Esophagus squamous epithelium (tissue), 5 donors: ENCODE measurements at regions not wholly inside any gene's neighbourhood (a gene's known extent, or its start where the extent isn't known, plus 50 kb on each side); places are given as distances from the start of the nearest gene placed in this dataset.

Source experiments
- DNase-seq: peaks from one replicate; lab custom pipeline; 2025; lab: John Stamatoyannopoulos, UW
- H3K27ac ChIP-seq, 4 donors: fragments of 200-600 bp; sonication (generic); one replicate each; pipeline ENCODE4 v1.5.1; 2016 to 2019; ENCODE audit warnings: mild to moderate bottlenecking in 1 of 4
- H3K27me3 ChIP-seq, 4 donors: fragments of 200-600 bp; sonication (generic); 1 replicate in 3 of 4; 2 replicates in 1 of 4; pipeline versions ENCODE4 v1.5.1 to v1.6.0; 2017 to 2021; ENCODE audit warnings: antibody characterized with exemption in 1 of 4
- H3K36me3 ChIP-seq, 3 donors: fragments of 200-600 bp; sonication (generic); one replicate each; pipeline ENCODE4 v1.5.1; 2016 to 2019
- H3K4me1 ChIP-seq, 3 donors: fragments of 200-600 bp; sonication (generic); one replicate each; pipeline ENCODE4 v1.5.1; 2017 to 2019
- H3K4me3 ChIP-seq, 4 donors: fragments of 200-600 bp; sonication (generic); 1 replicate in 3 of 4; 2 replicates in 1 of 4; pipeline ENCODE4 v1.5.1; 2016 to 2019; ENCODE audit warnings: mild to moderate bottlenecking in 2 of 4, moderate library complexity in 1 of 4
- H3K9me3 ChIP-seq, 3 donors: fragments of 200-600 bp; sonication (generic); one replicate each; pipeline ENCODE4 v1.5.1; 2016 to 2019
- POLR2A ChIP-seq, 4 donors: fragments of 450-650 bp; IDR thresholded peaks; one replicate each; pipeline ENCODE4 v1.6.1; 2017; ENCODE audit warnings: antibody characterized with exemption in 4 of 4, mild to moderate bottlenecking in 4 of 4, moderate library complexity in 3 of 4
- WGBS, 2 donors: methylation state at CpG; one replicate each; pipeline ENCODE4 v1.1.5; 2018; 5-methylcytosine and 5-hydroxymethylcytosine counted together
- intact Hi-C: fragments of 100-400 bp; cut with DNase I; formaldehyde crosslinking; loops from one replicate; pipeline ENCODE4 v1.15.0; 2022
- TF ChIP-seq, protein P1 (sequence below), 6 experiments: fragments of 450-650 bp in 4 of 6; fragments of 200-600 bp in 2 of 6; sonication (generic) in 2 of 6; IDR thresholded peaks; one replicate each; pipeline ENCODE4 v1.5.1; 2016 to 2019; ENCODE audit warnings: antibody characterized with exemption in 6 of 6, mild to moderate bottlenecking in 4 of 6, moderate library complexity in 4 of 6
- donor health status: DM: yes; HTN: yes; CAD: no.

DNA sequence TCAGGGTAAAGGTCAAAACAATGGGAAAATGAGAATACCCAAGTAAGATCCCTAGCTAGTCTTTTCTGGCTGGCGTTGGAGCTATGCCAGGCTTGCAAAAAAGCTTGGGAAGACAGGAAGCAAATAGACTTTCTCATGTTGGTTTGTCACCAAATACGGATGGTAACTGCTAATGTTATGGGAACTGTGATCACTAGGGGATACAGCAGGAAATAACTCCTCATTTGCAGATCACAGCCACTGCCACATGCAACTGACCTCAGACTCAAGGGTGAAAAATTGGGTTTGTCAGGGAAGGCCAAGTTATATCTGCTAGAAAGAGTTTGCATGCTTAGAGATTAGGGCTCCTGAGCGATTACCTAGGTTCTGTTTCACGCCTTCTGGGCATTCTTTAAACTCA is 162.9 kb downstream of the NHLRC3 start:
- Histone ChIP-seq H3K4me3 (no peak overlapping the region), H3K27me3 (peaks cover 0 to 3% (median 0%) of the 10 kb centered on the region in 4 donors), H3K9me3 (no peaks in the 10 kb centered on the region), H3K27ac (no peak overlapping the region), H3K4me1 (peaks cover 0 to 5% (median 0%) of the 10 kb centered on the region in 3 donors), H3K36me3 (no peaks in the 10 kb centered on the region)
- TF ChIP-seq POLR2A (IDR thresholded peaks at IDR 0.05): no peak
- TF ChIP-seq, protein P1, sequence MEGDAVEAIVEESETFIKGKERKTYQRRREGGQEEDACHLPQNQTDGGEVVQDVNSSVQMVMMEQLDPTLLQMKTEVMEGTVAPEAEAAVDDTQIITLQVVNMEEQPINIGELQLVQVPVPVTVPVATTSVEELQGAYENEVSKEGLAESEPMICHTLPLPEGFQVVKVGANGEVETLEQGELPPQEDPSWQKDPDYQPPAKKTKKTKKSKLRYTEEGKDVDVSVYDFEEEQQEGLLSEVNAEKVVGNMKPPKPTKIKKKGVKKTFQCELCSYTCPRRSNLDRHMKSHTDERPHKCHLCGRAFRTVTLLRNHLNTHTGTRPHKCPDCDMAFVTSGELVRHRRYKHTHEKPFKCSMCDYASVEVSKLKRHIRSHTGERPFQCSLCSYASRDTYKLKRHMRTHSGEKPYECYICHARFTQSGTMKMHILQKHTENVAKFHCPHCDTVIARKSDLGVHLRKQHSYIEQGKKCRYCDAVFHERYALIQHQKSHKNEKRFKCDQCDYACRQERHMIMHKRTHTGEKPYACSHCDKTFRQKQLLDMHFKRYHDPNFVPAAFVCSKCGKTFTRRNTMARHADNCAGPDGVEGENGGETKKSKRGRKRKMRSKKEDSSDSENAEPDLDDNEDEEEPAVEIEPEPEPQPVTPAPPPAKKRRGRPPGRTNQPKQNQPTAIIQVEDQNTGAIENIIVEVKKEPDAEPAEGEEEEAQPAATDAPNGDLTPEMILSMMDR (IDR thresholded peaks at IDR 0.05): no peak
- 62 to 74% methylated on average over 3 to 4 of the region's 4 CpGs for WGBS, 2 donors
- no peak for DNase-seq
- intact Hi-C loops: no loop called here

DNA sequence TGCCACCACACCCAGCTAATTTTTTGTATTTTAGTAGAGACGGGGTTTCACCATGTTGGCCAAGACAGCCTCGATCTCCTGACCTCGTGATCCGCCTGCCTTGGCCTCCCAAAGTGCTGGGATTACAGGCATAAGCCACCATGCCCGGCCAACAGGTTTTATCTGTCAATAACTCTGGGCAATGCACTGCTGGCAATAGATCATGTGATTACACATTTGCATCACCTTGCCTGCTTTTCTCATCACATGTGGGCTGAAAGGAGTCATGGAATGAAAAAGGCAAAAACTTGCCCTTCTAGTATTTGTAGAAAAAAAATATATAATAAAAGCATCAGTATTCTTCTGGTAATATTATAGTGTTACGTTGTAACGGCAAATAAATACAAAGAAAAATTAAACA is 164.5 kb downstream of the NHLRC3 start:
- H3K4me1 ChIP-seq: peaks cover 0 to 1% (median 0%) of the 10 kb centered on the region in 3 donors
- intact Hi-C loops: no loop called here
- no peaks in the 10 kb centered on the region for H3K36me3 ChIP-seq
- no peak overlapping the region for H3K27ac ChIP-seq
- peaks cover 0 to 3% (median 0%) of the 10 kb centered on the region in 4 donors for H3K27me3 ChIP-seq
- TF ChIP-seq POLR2A (IDR thresholded peaks at IDR 0.05): no peak
- TF ChIP-seq, protein P1 (IDR thresholded peaks at IDR 0.05): no peak
- DNase-seq: no peak
- no peaks in the 10 kb centered on the region for H3K9me3 ChIP-seq
- no peak overlapping the region for H3K4me3 ChIP-seq
- 52 to 66% methylated on average over 7 of the region's 7 CpGs for whole genome bisulfite sequencing, 2 donors

DNA sequence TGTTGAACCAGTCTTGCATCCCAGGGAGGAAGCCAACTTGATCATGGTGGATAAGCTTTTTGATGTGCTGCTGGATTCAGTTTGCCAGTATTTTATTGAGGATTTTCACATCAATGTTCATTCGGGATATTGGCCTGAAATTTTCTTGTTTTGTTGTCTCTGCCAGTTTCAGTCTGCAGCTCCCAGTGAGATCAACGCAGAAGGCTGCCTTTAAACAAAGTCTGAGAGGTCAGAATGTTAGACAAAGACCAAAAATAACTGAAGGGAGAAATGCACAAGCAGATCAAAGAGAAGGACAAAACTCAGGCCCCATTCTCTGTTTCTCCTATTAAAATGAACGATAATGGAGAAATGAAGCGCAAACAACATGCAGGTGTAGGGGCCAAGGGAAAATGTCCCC is 170.4 kb downstream of the NHLRC3 start:
- 32 to 53% methylated on average over 4 of the region's 4 CpGs for WGBS, 2 donors
- no peaks in the 10 kb centered on the region for H3K9me3 ChIP-seq
- peak overlapping the region in 3 of 4 donors; percentile 18 to 63 (median 56) for H3K27ac ChIP-seq
- peaks cover 0 to 3% (median 0%) of the 10 kb centered on the region in 4 donors for H3K27me3 ChIP-seq
- H3K4me1 ChIP-seq: peaks cover 0 to 13% (median 0%) of the 10 kb centered on the region in 3 donors
- H3K4me3 ChIP-seq: no peak overlapping the region
- intact Hi-C loops: no loop called here
- TF ChIP-seq, protein P1 (IDR thresholded peaks at IDR 0.05): no peak
- TF ChIP-seq POLR2A (IDR thresholded peaks at IDR 0.05): no peak
- DNase-seq: no peak
- no peaks in the 10 kb centered on the region for H3K36me3 ChIP-seq

DNA sequence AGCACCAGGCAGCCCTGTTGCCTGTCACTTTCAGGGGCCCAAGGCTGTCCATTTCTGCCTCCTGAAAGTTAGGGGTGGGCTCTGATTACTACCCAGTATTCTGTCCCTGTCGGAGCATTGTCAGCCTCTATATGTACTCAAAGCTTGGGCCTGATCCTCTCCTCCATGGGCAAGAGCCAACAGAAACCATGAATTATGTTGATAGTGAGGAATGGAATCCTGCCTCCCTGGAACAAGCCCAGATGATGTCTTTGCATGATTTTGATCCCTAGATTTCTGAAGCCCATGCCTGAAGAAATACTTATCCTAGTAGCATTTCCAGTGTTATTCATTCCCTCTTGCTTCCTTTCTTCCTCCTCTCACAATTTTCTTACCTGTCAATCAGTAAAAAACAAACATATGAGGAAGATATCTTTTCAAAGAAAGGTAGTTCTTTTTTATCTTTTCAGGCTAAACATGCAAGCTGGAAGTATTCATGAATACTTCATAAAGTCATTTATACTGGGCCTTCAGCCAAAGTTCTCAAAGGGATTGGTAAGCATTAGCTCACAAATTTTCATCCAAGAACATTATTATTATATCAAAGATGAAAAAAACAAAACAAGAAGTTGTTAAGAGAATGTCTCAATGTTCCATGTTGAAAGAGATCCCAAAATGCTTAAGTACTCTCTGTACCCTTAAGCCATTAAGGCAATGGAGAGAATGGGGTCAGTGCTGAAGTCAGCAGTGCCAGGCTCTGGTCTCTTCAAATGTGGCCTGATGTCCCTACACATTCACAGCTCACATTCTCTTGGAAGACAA is 171.7 kb downstream of the NHLRC3 start:
- peaks cover 0 to 13% (median 0%) of the 10 kb centered on the region in 3 donors for H3K4me1 ChIP-seq
- H3K36me3 ChIP-seq: no peaks in the 10 kb centered on the region
- DNase-seq: no peak
- H3K9me3 ChIP-seq: no peaks in the 10 kb centered on the region
- H3K4me3 ChIP-seq: no peak overlapping the region
- H3K27ac ChIP-seq: peak overlapping the region in 3 of 4 donors; percentile 55 to 63 (median 56)
- no peak for TF ChIP-seq POLR2A (IDR thresholded peaks at IDR 0.05)
- TF ChIP-seq, protein P1 (IDR thresholded peaks at IDR 0.05): no peak
- WGBS, 2 donors: 20 to 27% methylated on average over 1 of the region's 1 CpG
- no peaks in the 10 kb centered on the region for H3K27me3 ChIP-seq
- intact Hi-C loops: no loop called here

DNA sequence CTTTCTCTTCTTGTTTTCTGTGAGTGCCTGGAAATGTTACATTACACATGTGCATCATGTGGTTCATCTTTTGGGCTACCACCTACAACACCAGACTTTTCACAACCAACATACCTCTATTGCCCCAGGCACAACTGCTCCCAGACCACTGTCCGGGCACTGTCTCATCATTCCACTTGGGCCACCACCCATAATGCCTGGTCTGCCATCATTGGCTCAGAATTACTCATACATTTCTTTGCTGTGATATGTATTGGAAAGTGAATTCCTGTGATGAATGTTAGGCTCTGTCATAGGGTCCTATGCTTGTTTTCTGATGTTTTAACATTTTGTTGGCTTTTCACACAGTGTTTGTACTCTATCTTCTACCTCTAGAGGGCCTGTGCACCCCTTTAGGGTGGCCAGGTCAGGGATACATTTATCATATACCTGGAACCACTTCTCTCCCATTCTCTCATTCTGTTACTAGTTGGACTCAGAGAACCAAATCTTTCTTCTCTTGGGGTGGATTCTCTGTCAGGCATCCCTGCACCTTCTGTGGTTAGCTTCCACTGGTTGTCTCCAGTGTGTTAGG is 172.8 kb downstream of the NHLRC3 start:
- H3K4me3 ChIP-seq: no peak overlapping the region
- no peaks in the 10 kb centered on the region for H3K36me3 ChIP-seq
- no peaks in the 10 kb centered on the region for H3K9me3 ChIP-seq
- peaks cover 0 to 13% (median 0%) of the 10 kb centered on the region in 3 donors for H3K4me1 ChIP-seq
- no peak for DNase-seq
- no peaks in the 10 kb centered on the region for H3K27me3 ChIP-seq
- peak overlapping the region in 3 of 4 donors; percentile 55 to 63 (median 56) for H3K27ac ChIP-seq
- 100% methylated on average over 1 of the region's 1 CpG for WGBS, 2 donors
- intact Hi-C loops: no loop called here
- TF ChIP-seq, protein P1 (IDR thresholded peaks at IDR 0.05): no peak
- no peak for TF ChIP-seq POLR2A (IDR thresholded peaks at IDR 0.05)
